IMR-90 (cell line): ENCODE measurements at regions not wholly inside any gene's neighbourhood (a gene's known extent, or its start where the extent isn't known, plus 50 kb on each side); places are given as distances from the start of the nearest gene placed in this dataset.

Experiments
- ATAC-seq: fragments of 200-7000 bp; cut with Tn5 transposase; 2 replicates; pipeline ENCODE4 v1.9.1; 2020; ENCODE audit warnings: low read depth, mild to moderate bottlenecking, moderate library complexity
- BruUV-seq: library from RNA; stranded (reverse); fragments of 400-500 nt; replicated peaks from 2 replicates; lab custom pipeline; 2021; lab: Mats Ljungman, UMichigan
- CTCF ChIA-PET: fragments of 300-600 bp; formaldehyde crosslinking; extraction: SDS; loops from one replicate; lab custom pipeline; 2021; ENCODE audit warnings: antibody characterized with exemption; lab: Yijun Ruan, JAX
- POLR2A ChIA-PET: fragments of 300-600 bp; sonication (Branson Sonifier 250); formaldehyde crosslinking; loops from one replicate; lab custom pipeline; 2022; ENCODE audit warnings: antibody characterized with exemption; ENCODE audit not compliant: unreplicated experiment; lab: Charles Lee
- DNase-seq: peaks from one replicate; pipeline ENCODE4 v3.0.0; 2013
- H2AFZ ChIP-seq: replicated peaks from 2 replicates; pipeline ENCODE3; 2013; ENCODE audit warnings: low read length, mild to moderate bottlenecking; ENCODE audit not compliant: poor library complexity
- H2AK5ac ChIP-seq: 2 replicates; pipeline ENCODE4 v1.6.1; 2013; ENCODE audit warnings: low read depth, low read length, inconsistent platforms
- H2AK9ac ChIP-seq: replicated peaks from 2 replicates; pipeline ENCODE3; 2013; ENCODE audit warnings: mild to moderate bottlenecking, low read depth, low read length, moderate library complexity; ENCODE audit not compliant: poor library complexity
- H2BK120ac ChIP-seq: 2 replicates; pipeline ENCODE4 v1.6.1; 2013; ENCODE audit warnings: low read depth, low read length, inconsistent platforms
- H2BK15ac ChIP-seq: 3 replicates; pipeline ENCODE4 v1.6.1; 2013; ENCODE audit warnings: low read depth, low read length, inconsistent platforms
- H2BK20ac ChIP-seq: 2 replicates; pipeline ENCODE4 v1.6.1; 2013; ENCODE audit warnings: low read depth, mild to moderate bottlenecking, inconsistent platforms, low read length, moderate library complexity
- H2BK5ac ChIP-seq: 2 replicates; pipeline ENCODE4 v1.6.1; 2013; ENCODE audit warnings: mild to moderate bottlenecking, low read depth, low read length, inconsistent platforms; ENCODE audit not compliant: poor library complexity, severe bottlenecking
- H3K14ac ChIP-seq: replicated peaks from 2 replicates; pipeline ENCODE4 v1.6.1; 2013; ENCODE audit warnings: low read depth, low read length, inconsistent platforms
- H3K18ac ChIP-seq: 2 replicates; pipeline ENCODE4 v1.6.1; 2013; ENCODE audit warnings: low read depth, low read length, control low read depth
- H3K23ac ChIP-seq: 2 replicates; pipeline ENCODE4 v1.6.1; 2013; ENCODE audit warnings: low read depth, low read length, inconsistent platforms
- H3K27ac ChIP-seq: 2 replicates; pipeline ENCODE4 v1.5.1; 2013; ENCODE audit warnings: mild to moderate bottlenecking, control low read depth, low read length; ENCODE audit not compliant: insufficient read depth
- H3K27me3 ChIP-seq: 2 replicates; pipeline ENCODE4 v1.6.1; 2013; ENCODE audit warnings: low read length; ENCODE audit not compliant: control insufficient read depth, insufficient read depth
- H3K36me3 ChIP-seq: 2 replicates; pipeline ENCODE4 v1.6.1; 2013; ENCODE audit warnings: low read length, mixed read lengths; ENCODE audit not compliant: control insufficient read depth, insufficient read depth
- H3K4ac ChIP-seq: 2 replicates; pipeline ENCODE4 v1.6.1; 2013; ENCODE audit warnings: low read depth, low read length, inconsistent platforms
- H3K4me1 ChIP-seq: 2 replicates; pipeline ENCODE4 v1.6.1; 2013; ENCODE audit warnings: low read length, mixed read lengths; ENCODE audit not compliant: control insufficient read depth, insufficient read depth
- H3K4me2 ChIP-seq: 2 replicates; pipeline ENCODE4 v1.6.1; 2013; ENCODE audit warnings: low read depth, mild to moderate bottlenecking, control low read depth, low read length, moderate library complexity
- H3K4me3 ChIP-seq: 2 replicates; pipeline ENCODE4 v1.5.1; 2013; ENCODE audit warnings: low read depth, mild to moderate bottlenecking, control low read depth, low read length, moderate library complexity; ENCODE audit not compliant: insufficient read depth
- H3K56ac ChIP-seq: 2 replicates; pipeline ENCODE4 v1.6.1; 2013; ENCODE audit warnings: low read length, inconsistent platforms; ENCODE audit not compliant: insufficient read depth; ENCODE audit errors: extremely low read depth
- H3K79me1 ChIP-seq, 2 experiments: 2 replicates each; pipeline ENCODE4 v1.6.1; 2013; ENCODE audit warnings: low read length in 2 of 2, inconsistent platforms in 1 of 2, low read depth in 1 of 2
- H3K9ac ChIP-seq: 2 replicates; pipeline ENCODE4 v1.6.1; 2013; ENCODE audit warnings: low read depth, low read length, control low read depth
- H3K9me1 ChIP-seq: 2 replicates; pipeline ENCODE4 v1.6.1; 2013; ENCODE audit warnings: low read length, inconsistent platforms; ENCODE audit not compliant: insufficient read depth
- H3K9me3 ChIP-seq: 2 replicates; pipeline ENCODE4 v1.6.1; 2013; ENCODE audit warnings: low read length; ENCODE audit not compliant: control insufficient read depth, insufficient read depth
- H4K20me1 ChIP-seq: 2 replicates; pipeline ENCODE4 v1.6.1; 2013; ENCODE audit warnings: low read length, inconsistent platforms; ENCODE audit not compliant: insufficient read depth
- H4K5ac ChIP-seq: 2 replicates; pipeline ENCODE4 v1.6.1; 2013; ENCODE audit warnings: mild to moderate bottlenecking, low read depth, low read length, control low read depth
- H4K8ac ChIP-seq, 2 experiments: 2 replicates each; pipeline ENCODE4 v1.6.1; 2013; ENCODE audit warnings: low read depth in 2 of 2, low read length in 2 of 2, control low read depth in 1 of 2, inconsistent platforms in 1 of 2
- H4K91ac ChIP-seq: 2 replicates; pipeline ENCODE4 v1.6.1; 2013; ENCODE audit warnings: low read depth, low read length, inconsistent platforms; ENCODE audit not compliant: insufficient read depth
- CHD1 ChIP-seq: IDR thresholded peaks from 2 replicates; pipeline ENCODE4 v1.6.1; 2012; ENCODE audit warnings: low read depth, low read length, improper control_type of control experiment
- MAZ ChIP-seq: IDR thresholded peaks from 2 replicates; pipeline ENCODE4 v1.6.1; 2012; ENCODE audit warnings: low read depth, mild to moderate bottlenecking, low read length, improper control_type of control experiment, moderate library complexity, borderline replicate concordance
- NFE2L2 ChIP-seq: fragments of 150-350 bp; IDR thresholded peaks from 2 replicates; pipeline ENCODE4 v1.6.1; 2016; ENCODE audit warnings: low read depth, mild to moderate bottlenecking, low read length
- WGBS, 2 experiments: methylation state at CpG; one replicate each; pipeline versions ENCODE4 v1.1.5 to v1.1.7; 2013; ENCODE audit warnings: missing lambda C conversion rate in 2 of 2; ENCODE audit not compliant: insufficient read length in 1 of 2; ENCODE audit errors: extremely low coverage in 2 of 2; 5-methylcytosine and 5-hydroxymethylcytosine counted together
- dilution Hi-C: fragments of 300-500 bp; cut with HindIII; formaldehyde crosslinking; loops from one replicate; pipeline ENCODE4 v1.14.3; 2018; ENCODE audit warnings: low sequenced_read_pairs; ENCODE audit not compliant: unreplicated experiment
- in situ Hi-C: fragments of 300-500 bp; cut with MboI; formaldehyde crosslinking; loops from 3 replicates; pipeline ENCODE4 v1.14.3; 2019; ENCODE audit warnings: low sequenced_read_pairs, inconsistent platforms, mixed read lengths
- intact Hi-C: fragments of 100-400 bp; cut with micrococcal nuclease; formaldehyde crosslinking; loops from 2 replicates; pipeline ENCODE4 v1.10.0; 2022
- TF ChIP-seq, protein P1 (sequence below): fragments of 150-350 bp; IDR thresholded peaks from 2 replicates; pipeline ENCODE4 v1.6.1; 2016; ENCODE audit warnings: low read depth, mild to moderate bottlenecking, low read length, moderate library complexity, borderline replicate concordance
- TF ChIP-seq, protein P2 (sequence below): fragments of 150-350 bp; IDR thresholded peaks from 2 replicates; pipeline ENCODE4 v1.6.1; 2017; ENCODE audit warnings: mild to moderate bottlenecking, antibody characterized with exemption, low read length, low read depth

DNA sequence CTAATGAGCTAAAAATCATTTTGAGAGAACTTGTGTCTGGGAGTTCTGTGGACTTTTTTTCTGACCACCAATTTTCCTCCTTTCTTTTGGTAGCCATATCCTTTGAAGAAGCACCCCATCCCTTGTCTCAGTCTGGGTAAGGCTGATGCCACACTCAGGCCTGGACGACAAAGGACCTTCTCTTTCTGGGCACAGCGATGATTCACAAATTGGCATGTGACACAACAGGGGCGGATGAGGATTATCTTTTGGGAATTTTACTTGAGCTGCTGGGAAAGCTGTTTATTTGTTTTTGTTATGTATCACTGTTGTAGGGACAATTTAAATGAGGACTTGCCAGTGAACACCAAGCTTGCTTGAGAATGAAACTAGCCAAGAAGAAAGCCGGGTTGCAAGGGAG is 233.4 kb upstream of the HAND2 start:
- DNase-seq (no peak), ATAC-seq (no peak)
- Histone ChIP-seq H2BK20ac (no peak overlapping the region), H3K9me1 (no peaks in the 10 kb centered on the region), H2AK5ac (no peak overlapping the region), H3K4me2 (no peak overlapping the region), H3K9me3 (no peaks in the 10 kb centered on the region), H3K9ac (no peak overlapping the region), H3K36me3 (no peaks in the 10 kb centered on the region), H3K79me1 (no peaks in the 10 kb centered on the region), H3K18ac (no peak overlapping the region), H3K23ac (no peak overlapping the region), H3K14ac (no peak overlapping the region), H2AK9ac (no peak overlapping the region), H3K56ac (no peak overlapping the region), H4K20me1 (no peaks in the 10 kb centered on the region), H2BK120ac (no peak overlapping the region), H3K4me3 (no peak overlapping the region), H4K5ac (no peak overlapping the region), H2AFZ (no peak overlapping the region), H4K8ac (no peak overlapping the region), H3K4ac (no peak overlapping the region), H3K27ac (no peak overlapping the region), H3K27me3 (no peaks in the 10 kb centered on the region), H4K91ac (no peak overlapping the region), H2BK15ac (no peak overlapping the region), H3K4me1 (peaks cover 2% of the 10 kb centered on the region; the same call in 1 of the 2 replicates), H2BK5ac (no peak overlapping the region)
- ChIA-PET POLR2A (no interaction called here), CTCF (interaction anchor here (0.6 to 2.4 kb wide), 2 partner anchors 11 to 390 kb away, joined by 4 to 11 read pairs; no protein-coding TSS in a partner anchor)
- intact Hi-C loops (no loop called here), dilution Hi-C loops (no loop called here), in situ Hi-C loops (no loop called here)
- TF ChIP-seq CHD1 = no peak
- no peak for TF ChIP-seq NFE2L2
- TF ChIP-seq MAZ = no peak
- TF ChIP-seq, protein P1, sequence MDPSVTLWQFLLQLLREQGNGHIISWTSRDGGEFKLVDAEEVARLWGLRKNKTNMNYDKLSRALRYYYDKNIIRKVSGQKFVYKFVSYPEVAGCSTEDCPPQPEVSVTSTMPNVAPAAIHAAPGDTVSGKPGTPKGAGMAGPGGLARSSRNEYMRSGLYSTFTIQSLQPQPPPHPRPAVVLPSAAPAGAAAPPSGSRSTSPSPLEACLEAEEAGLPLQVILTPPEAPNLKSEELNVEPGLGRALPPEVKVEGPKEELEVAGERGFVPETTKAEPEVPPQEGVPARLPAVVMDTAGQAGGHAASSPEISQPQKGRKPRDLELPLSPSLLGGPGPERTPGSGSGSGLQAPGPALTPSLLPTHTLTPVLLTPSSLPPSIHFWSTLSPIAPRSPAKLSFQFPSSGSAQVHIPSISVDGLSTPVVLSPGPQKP = no peak
- TF ChIP-seq, protein P2, sequence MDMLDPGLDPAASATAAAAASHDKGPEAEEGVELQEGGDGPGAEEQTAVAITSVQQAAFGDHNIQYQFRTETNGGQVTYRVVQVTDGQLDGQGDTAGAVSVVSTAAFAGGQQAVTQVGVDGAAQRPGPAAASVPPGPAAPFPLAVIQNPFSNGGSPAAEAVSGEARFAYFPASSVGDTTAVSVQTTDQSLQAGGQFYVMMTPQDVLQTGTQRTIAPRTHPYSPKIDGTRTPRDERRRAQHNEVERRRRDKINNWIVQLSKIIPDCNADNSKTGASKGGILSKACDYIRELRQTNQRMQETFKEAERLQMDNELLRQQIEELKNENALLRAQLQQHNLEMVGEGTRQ = no peak
- no TSS peak for BruUV-seq
- WGBS, 2 experiments = 83% methylated on average over 1 of the region's 4 CpGs; no CpG with 5 or more reads in 1 of the 2 experiments
